Calu3 (cell line): ENCODE measurements at regions not wholly inside any gene's neighbourhood (a gene's known extent, or its start where the extent isn't known, plus 50 kb on each side); places are given as distances from the start of the nearest gene placed in this dataset.

Experiments used
- BruUV-seq: library from RNA; stranded (reverse); fragments of 400-500 nt; replicated peaks from 2 replicates; lab custom pipeline; 2021; lab: Mats Ljungman, UMichigan
- CTCF ChIA-PET: fragments of 300-600 bp; sonication (Branson Sonifier 250); formaldehyde crosslinking; loops from one replicate; lab custom pipeline; 2022; ENCODE audit warnings: antibody characterized with exemption; lab: Charles Lee
- DNase-seq: peaks from one replicate; pipeline ENCODE4 v3.0.0; 2022
- H3K27ac Mint-ChIP-seq: one replicate; pipeline ENCODE4 v1.8.0; 2022; ENCODE audit warnings: mixed read lengths; ENCODE audit not compliant: unreplicated experiment
- H3K27me3 Mint-ChIP-seq: one replicate; pipeline ENCODE4 v1.8.0; 2022; ENCODE audit warnings: mixed read lengths; ENCODE audit not compliant: unreplicated experiment
- H3K36me3 Mint-ChIP-seq: one replicate; pipeline ENCODE4 v1.8.0; 2022; ENCODE audit warnings: mild to moderate bottlenecking, moderate library complexity, mixed read lengths; ENCODE audit not compliant: insufficient read depth, unreplicated experiment
- H3K4me1 Mint-ChIP-seq: one replicate; pipeline ENCODE4 v1.8.0; 2022; ENCODE audit warnings: mild to moderate bottlenecking, low read depth, mixed read lengths; ENCODE audit not compliant: unreplicated experiment
- H3K4me3 Mint-ChIP-seq: one replicate; pipeline ENCODE4 v1.8.0; 2022; ENCODE audit warnings: mild to moderate bottlenecking, low read depth, moderate library complexity, mixed read lengths; ENCODE audit not compliant: unreplicated experiment
- H3K9me3 Mint-ChIP-seq: one replicate; pipeline ENCODE4 v1.8.0; 2022; ENCODE audit warnings: low read depth, mixed read lengths; ENCODE audit not compliant: unreplicated experiment
- CTCF ChIP-seq: fragments of 200-600 bp; IDR thresholded peaks from one replicate; pipeline ENCODE4 v1.8.0; 2022; ENCODE audit warnings: antibody characterized with exemption; ENCODE audit not compliant: unreplicated experiment
- intact Hi-C: fragments of 100-400 bp; cut with micrococcal nuclease; formaldehyde crosslinking; loops from one replicate; pipeline ENCODE4 v1.10.0; 2022; ENCODE audit not compliant: unreplicated experiment

GRCh38 chr15:57881972-57882371 is 175.5 kb downstream of the POLR2M start:
- H3K27ac Mint-ChIP-seq = no peak overlapping the region
- CTCF ChIA-PET = interaction anchor here (0.5 to 1.3 kb wide), 2 partner anchors 189 to 1507 kb away, joined by 4 read pairs; no protein-coding TSS in a partner anchor
- no peaks in the 10 kb centered on the region for H3K36me3 Mint-ChIP-seq
- no peak for TF ChIP-seq CTCF
- no peak overlapping the region for H3K4me3 Mint-ChIP-seq
- H3K4me1 Mint-ChIP-seq = peaks cover 21% of the 10 kb centered on the region
- BruUV-seq = no TSS peak
- intact Hi-C loops = no loop called here
- no peaks in the 10 kb centered on the region for H3K9me3 Mint-ChIP-seq
- peaks cover 20% of the 10 kb centered on the region for H3K27me3 Mint-ChIP-seq
- no peak for DNase-seq

- no peaks in the 10 kb centered on the region for H3K36me3 Mint-ChIP-seq
- H3K27ac Mint-ChIP-seq = no peak overlapping the region
- CTCF ChIA-PET = no interaction called here
- no peak for TF ChIP-seq CTCF
- H3K9me3 Mint-ChIP-seq = no peaks in the 10 kb centered on the region
- peaks cover 20% of the 10 kb centered on the region for H3K27me3 Mint-ChIP-seq
- intact Hi-C loops = no loop called here
- no peak overlapping the region for H3K4me3 Mint-ChIP-seq
- BruUV-seq = no TSS peak
- DNase-seq = no peak
- peaks cover 4% of the 10 kb centered on the region for H3K4me1 Mint-ChIP-seq
Observed at GRCh38 chr15:57883701-57884100, 177.2 kb downstream of the POLR2M start.

GRCh38 chr15:57884936-57885335 is 178.4 kb downstream of the POLR2M start:
- Mint-ChIP-seq H3K4me3 (no peak overlapping the region), H3K4me1 (no peaks in the 10 kb centered on the region), H3K27ac (no peak overlapping the region), H3K27me3 (peaks cover 20% of the 10 kb centered on the region), H3K36me3 (no peaks in the 10 kb centered on the region), H3K9me3 (no peaks in the 10 kb centered on the region)
- TF ChIP-seq CTCF = no peak
- intact Hi-C loops = no loop called here
- DNase-seq = no peak
- no TSS peak for BruUV-seq
- CTCF ChIA-PET = no interaction called here

DNA sequence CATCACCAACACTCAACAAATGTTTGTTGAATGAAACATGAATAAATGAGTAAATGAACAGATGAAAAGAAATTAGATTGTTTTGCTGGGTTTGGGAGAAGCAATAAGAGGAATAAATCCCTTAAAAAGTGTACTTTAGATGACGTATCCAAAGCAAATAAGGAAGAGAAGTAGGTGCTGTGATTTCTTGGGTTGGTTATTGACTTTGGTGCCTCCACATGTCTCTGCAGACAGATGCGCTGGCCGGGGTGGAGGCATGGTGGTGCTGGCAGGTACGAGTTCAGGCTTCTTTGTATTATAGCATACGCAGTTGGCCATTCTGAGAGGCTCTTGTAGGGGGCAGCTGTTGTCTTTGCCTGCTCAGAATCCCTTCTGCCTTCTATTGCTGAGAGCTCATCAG is 178.9 kb downstream of the POLR2M start:
- H3K27me3 Mint-ChIP-seq = peaks cover 20% of the 10 kb centered on the region
- no peak for TF ChIP-seq CTCF
- CTCF ChIA-PET = no interaction called here
- DNase-seq = no peak
- intact Hi-C loops = no loop called here
- H3K9me3 Mint-ChIP-seq = no peaks in the 10 kb centered on the region
- H3K4me3 Mint-ChIP-seq = no peak overlapping the region
- no peak overlapping the region for H3K27ac Mint-ChIP-seq
- H3K4me1 Mint-ChIP-seq = no peaks in the 10 kb centered on the region
- no peaks in the 10 kb centered on the region for H3K36me3 Mint-ChIP-seq
- BruUV-seq = no TSS peak

DNA sequence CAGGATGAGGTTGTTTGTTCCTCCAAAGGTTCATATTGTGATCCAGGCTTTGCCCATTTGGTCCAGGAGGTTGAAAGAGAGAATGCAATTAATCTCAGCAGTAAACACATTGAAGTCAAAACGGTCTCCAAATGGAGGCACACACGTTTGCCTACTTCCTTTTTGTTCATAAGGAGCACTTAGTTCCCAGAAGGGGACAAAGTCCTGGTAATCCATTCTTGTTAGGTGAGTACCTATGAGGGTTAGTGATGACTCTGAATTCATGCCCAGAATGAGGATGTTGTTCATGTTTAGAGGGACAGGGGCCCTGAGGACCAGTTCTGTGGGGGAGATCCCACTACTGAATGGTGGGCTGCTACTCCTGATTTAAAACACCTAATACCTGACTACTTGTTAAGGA is 177.7 kb downstream of the ALDH1A2 start:
- Mint-ChIP-seq H3K36me3 (no peaks in the 10 kb centered on the region), H3K27ac (no peak overlapping the region), H3K4me1 (no peaks in the 10 kb centered on the region), H3K4me3 (no peak overlapping the region), H3K27me3 (peaks cover 20% of the 10 kb centered on the region), H3K9me3 (peaks cover 3% of the 10 kb centered on the region)
- CTCF ChIA-PET = no interaction called here
- DNase-seq = no peak
- no TSS peak for BruUV-seq
- no peak for TF ChIP-seq CTCF
- intact Hi-C loops = no loop called here
